ENCODE measurements at regions not wholly inside any gene's neighbourhood (a gene's known extent, or its start where the extent isn't known, plus 50 kb on each side); places are given as distances from the start of the nearest gene placed in this dataset.
"Not testable (repeated sequence)": the region's sequence is repeated elsewhere in the genome, so short reads cannot be mapped to it uniquely, and the experiment has no call there.

GRCh38 chr1:72950900-72951299 is 668.6 kb upstream of the NEGR1 start:
- not testable (repeated sequence) for TF ChIP-seq CTCF, POLR2AphosphoS5, POLR2A (IDR thresholded peaks at IDR 0.05)

Data from sigmoid colon (tissue), 4 donors.